GM12875 (cell line): ENCODE measurements at regions not wholly inside any gene's neighbourhood (a gene's known extent, or its start where the extent isn't known, plus 50 kb on each side); places are given as distances from the start of the nearest gene placed in this dataset.

ENCODE experiments used
- H3K4me3 ChIP-seq: one replicate; pipeline ENCODE4 v1.5.1; 2011; ENCODE audit warnings: low read depth, low read length, control low read depth
- CTCF ChIP-seq: IDR thresholded peaks from 2 replicates; pipeline ENCODE4 v1.5.1; 2011; ENCODE audit warnings: low read depth, mild to moderate bottlenecking, control low read depth, inconsistent platforms, low read length, moderate library complexity, borderline replicate concordance; ENCODE audit not compliant: insufficient read depth

GRCh38 chr14:98951521-98952152 is 320.4 kb downstream of the BCL11B start:
- no peak overlapping the region for H3K4me3 ChIP-seq
- TF ChIP-seq CTCF, result no peak

DNA sequence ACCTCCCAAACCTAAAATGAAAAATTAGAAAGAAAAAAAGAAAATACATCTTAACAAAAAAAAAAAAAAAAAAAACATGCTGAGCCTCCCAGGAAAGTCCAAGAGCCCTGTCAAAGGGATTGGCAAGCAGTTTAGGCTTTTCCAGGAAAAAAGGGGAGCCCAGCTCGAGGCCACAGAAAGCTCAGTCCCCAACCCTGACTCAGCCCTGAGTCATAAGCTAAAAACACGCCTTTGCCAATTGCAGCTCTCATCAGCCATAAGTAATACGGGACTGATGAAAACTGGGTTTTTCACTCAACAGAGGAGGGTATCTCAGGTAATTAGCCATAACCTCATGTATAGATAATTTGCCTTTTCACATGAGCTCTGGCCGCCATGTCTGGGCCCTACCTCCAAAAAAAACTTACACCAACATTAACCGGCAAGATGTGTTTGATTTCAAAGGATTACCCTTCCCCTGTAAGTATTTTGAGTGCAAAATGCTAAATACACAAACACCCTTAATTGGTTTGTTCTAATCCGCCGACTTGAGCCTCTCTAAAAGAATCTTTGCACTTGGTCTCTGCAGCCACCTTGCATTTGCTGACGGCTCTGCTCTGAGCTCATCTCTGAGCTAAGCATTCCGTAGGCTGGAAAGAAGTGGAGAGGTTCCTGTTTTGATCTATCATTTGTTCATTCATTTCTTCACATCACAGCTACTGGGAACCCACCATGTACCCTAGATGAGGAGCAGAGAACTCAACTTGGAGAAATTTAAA is 319.2 kb downstream of the BCL11B start:
- TF ChIP-seq CTCF, result no peak
- no peak overlapping the region for H3K4me3 ChIP-seq

- H3K4me3 ChIP-seq, result no peak overlapping the region
- no peak for TF ChIP-seq CTCF
These were observed 318.2 kb downstream of the BCL11B start for GRCh38 chr14:98953551-98954348.

DNA sequence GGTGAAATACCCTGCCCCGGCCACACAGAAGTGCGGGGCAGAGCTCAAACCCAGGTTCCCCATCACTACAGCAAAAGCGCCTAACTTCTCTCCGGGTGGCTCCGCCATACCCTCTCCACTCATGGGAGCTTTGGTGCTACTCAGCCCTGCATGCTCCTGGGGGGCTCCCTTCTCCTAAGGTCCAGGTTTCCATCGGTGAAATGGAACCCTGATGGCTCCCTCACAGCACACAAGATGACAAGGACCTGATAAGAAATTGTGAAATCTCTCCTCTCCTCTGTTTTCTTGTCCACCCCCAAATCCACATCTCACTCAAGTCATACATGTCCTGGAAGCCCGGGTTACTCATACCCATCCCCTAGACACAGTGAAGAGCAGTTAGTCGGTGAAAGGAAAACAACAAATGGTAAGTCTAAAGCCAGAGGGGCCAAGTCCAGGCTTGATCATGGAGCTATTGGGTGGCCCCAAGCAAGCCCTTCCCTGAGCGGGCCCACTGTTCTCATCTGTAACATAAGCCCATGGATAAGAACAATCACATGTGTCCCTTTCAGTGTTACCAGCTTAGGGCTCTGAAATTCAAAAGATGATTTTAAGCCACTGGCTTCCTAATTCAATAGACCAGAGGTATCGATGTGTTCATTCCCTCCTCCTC is 317.5 kb downstream of the BCL11B start:
- H3K4me3 ChIP-seq, result no peak overlapping the region
- no peak for TF ChIP-seq CTCF

GRCh38 chr14:98955036-98955740 is 316.8 kb downstream of the BCL11B start:
- TF ChIP-seq CTCF, result no peak
- no peak overlapping the region for H3K4me3 ChIP-seq

- TF ChIP-seq CTCF, result no peak
- H3K4me3 ChIP-seq, result no peak overlapping the region
These were observed 316.3 kb downstream of the BCL11B start for GRCh38 chr14:98955741-98956070.
